H9 (cell line): ENCODE measurements at regions not wholly inside any gene's neighbourhood (a gene's known extent, or its start where the extent isn't known, plus 50 kb on each side); places are given as distances from the start of the nearest gene placed in this dataset.

Experiments
- DNase-seq: peaks from one replicate; pipeline ENCODE4 v3.0.0-alpha.2; 2017
- H2AFZ ChIP-seq: one replicate; pipeline ENCODE4 v1.6.1; 2013; ENCODE audit warnings: mild to moderate bottlenecking, low read length, control low read depth, moderate library complexity
- H2AK5ac ChIP-seq: 2 replicates; pipeline ENCODE4 v1.6.1; 2013; ENCODE audit warnings: low read length, control low read depth, mixed read lengths; ENCODE audit not compliant: insufficient read length
- H2BK120ac ChIP-seq: one replicate; pipeline ENCODE4 v1.6.1; 2013; ENCODE audit warnings: low read depth, mild to moderate bottlenecking, low read length, control low read depth, inconsistent platforms; ENCODE audit not compliant: poor library complexity, severe bottlenecking
- H2BK12ac ChIP-seq: 2 replicates; pipeline ENCODE4 v1.6.1; 2013; ENCODE audit warnings: low read length, control low read depth, mixed read lengths, low read depth; ENCODE audit not compliant: insufficient read length
- H2BK15ac ChIP-seq: 2 replicates; pipeline ENCODE4 v1.6.1; 2013; ENCODE audit warnings: low read depth, low read length, control low read depth
- H2BK20ac ChIP-seq: one replicate; pipeline ENCODE4 v1.6.1; 2013; ENCODE audit warnings: low read depth, mild to moderate bottlenecking, low read length, control low read depth, inconsistent platforms; ENCODE audit not compliant: poor library complexity, severe bottlenecking
- H2BK5ac ChIP-seq: 2 replicates; pipeline ENCODE4 v1.6.1; 2013; ENCODE audit warnings: low read length, control low read depth, mixed read lengths; ENCODE audit not compliant: insufficient read length
- H3K14ac ChIP-seq: 2 replicates; pipeline ENCODE4 v1.6.1; 2013; ENCODE audit warnings: low read length, control low read depth; ENCODE audit not compliant: insufficient read depth
- H3K18ac ChIP-seq: 2 replicates; pipeline ENCODE4 v1.6.1; 2013; ENCODE audit warnings: low read depth, mild to moderate bottlenecking, mixed read lengths, low read length, control low read depth; ENCODE audit not compliant: insufficient read length
- H3K23ac ChIP-seq: 2 replicates; pipeline ENCODE4 v1.6.1; 2013; ENCODE audit warnings: low read length, control low read depth, mixed read lengths, low read depth; ENCODE audit not compliant: insufficient read length
- H3K23me2 ChIP-seq: 2 replicates; pipeline ENCODE4 v1.6.1; 2013; ENCODE audit warnings: low read depth, mild to moderate bottlenecking, mixed read lengths, low read length, control low read depth; ENCODE audit not compliant: insufficient read length, poor library complexity, severe bottlenecking
- H3K27ac ChIP-seq: 2 replicates; pipeline ENCODE4 v1.5.1; 2013; ENCODE audit warnings: low read length, control low read depth, mixed read lengths, low read depth; ENCODE audit not compliant: insufficient read length
- H3K27me3 ChIP-seq: 2 replicates; pipeline ENCODE4 v1.6.1; 2013; ENCODE audit warnings: low read length, control low read depth, inconsistent platforms; ENCODE audit not compliant: insufficient read depth
- H3K4ac ChIP-seq: 2 replicates; pipeline ENCODE4 v1.6.1; 2013; ENCODE audit warnings: low read depth, mild to moderate bottlenecking, control low read depth, inconsistent platforms, low read length, moderate library complexity
- H3K4me1 ChIP-seq: 2 replicates; pipeline ENCODE4 v1.6.1; 2013; ENCODE audit warnings: low read length, control low read depth, inconsistent platforms; ENCODE audit not compliant: insufficient read depth
- H3K4me2 ChIP-seq: 2 replicates; pipeline ENCODE4 v1.6.1; 2013; ENCODE audit warnings: low read length, control low read depth, mixed read lengths; ENCODE audit not compliant: insufficient read length, insufficient read depth
- H3K56ac ChIP-seq: 2 replicates; pipeline ENCODE4 v1.6.1; 2013; ENCODE audit warnings: low read depth, mild to moderate bottlenecking, mixed read lengths, low read length, control low read depth; ENCODE audit not compliant: insufficient read length
- H3K79me1 ChIP-seq: 2 replicates; pipeline ENCODE4 v1.6.1; 2013; ENCODE audit warnings: low read depth, mild to moderate bottlenecking, moderate library complexity, low read length, control low read depth, inconsistent platforms; ENCODE audit not compliant: insufficient read depth, poor library complexity, severe bottlenecking
- H3K79me2 ChIP-seq: 2 replicates; pipeline ENCODE4 v1.6.1; 2013; ENCODE audit warnings: low read length, control low read depth, inconsistent platforms; ENCODE audit not compliant: insufficient read depth
- H3K9ac ChIP-seq: 2 replicates; pipeline ENCODE4 v1.6.1; 2013; ENCODE audit warnings: low read length, control low read depth, mixed read lengths; ENCODE audit not compliant: insufficient read length; ENCODE audit errors: extremely low read depth
- H3K9me3 ChIP-seq: one replicate; pipeline ENCODE4 v1.6.1; 2013; ENCODE audit warnings: low read depth, low read length, inconsistent platforms; ENCODE audit not compliant: control insufficient read depth
- H3T11ph ChIP-seq: one replicate; pipeline ENCODE4 v1.6.1; 2013; ENCODE audit warnings: mild to moderate bottlenecking, low read length, control low read depth, inconsistent platforms
- H4K20me1 ChIP-seq: one replicate; pipeline ENCODE4 v1.6.1; 2013; ENCODE audit not compliant: control insufficient read depth, insufficient read length, insufficient read depth
- H4K5ac ChIP-seq: 2 replicates; pipeline ENCODE4 v1.6.1; 2013; ENCODE audit warnings: low read depth, mild to moderate bottlenecking, mixed read lengths, low read length, control low read depth; ENCODE audit not compliant: insufficient read length
- H4K8ac ChIP-seq: replicated peaks from 2 replicates; pipeline ENCODE4 v1.6.1; 2013; ENCODE audit warnings: low read length, control low read depth, mixed read lengths, low read depth; ENCODE audit not compliant: insufficient read length
- H4K91ac ChIP-seq: 2 replicates; pipeline ENCODE4 v1.6.1; 2013; ENCODE audit warnings: low read depth, mild to moderate bottlenecking, moderate library complexity, mixed read lengths, low read length, control low read depth; ENCODE audit not compliant: insufficient read length
- H3K27ac Mint-ChIP-seq, 3 experiments: 2 replicates in 2 of 3; 3 replicates in 1 of 3; pipeline ENCODE4 v1.8.0; 2020 to 2021; ENCODE audit warnings: mixed read lengths in 3 of 3, mild to moderate bottlenecking in 1 of 3, moderate library complexity in 1 of 3
- H3K27me3 Mint-ChIP-seq: 2 replicates; pipeline ENCODE4 v1.8.0; 2021; ENCODE audit warnings: low read depth, mild to moderate bottlenecking, moderate library complexity, mixed read lengths
- H3K36me3 Mint-ChIP-seq, 3 experiments: 2 replicates in 2 of 3; 3 replicates in 1 of 3; pipeline ENCODE4 v1.8.0; 2020 to 2021; ENCODE audit warnings: low read depth in 3 of 3, mixed read lengths in 3 of 3; ENCODE audit not compliant: insufficient read depth in 1 of 3
- H3K4me1 Mint-ChIP-seq, 2 experiments: 2 replicates each; pipeline ENCODE4 v1.8.0; 2020; ENCODE audit warnings: mixed read lengths in 2 of 2
- H3K4me3 Mint-ChIP-seq, 2 experiments: 2 replicates in 1 of 2; 3 replicates in 1 of 2; pipeline ENCODE4 v1.8.0; 2020 to 2021; ENCODE audit warnings: mild to moderate bottlenecking in 2 of 2, mixed read lengths in 2 of 2, moderate library complexity in 1 of 2
- H3K9me3 Mint-ChIP-seq, 2 experiments: 2 replicates in 1 of 2; 3 replicates in 1 of 2; pipeline ENCODE4 v1.8.0; 2020; ENCODE audit warnings: mild to moderate bottlenecking in 2 of 2, mixed read lengths in 2 of 2, moderate library complexity in 1 of 2
- WGBS: extraction: QIAGEN DNeasy Blood & Tissue Kit; methylation state at CpG from one replicate; pipeline ENCODE4 v1.1.7; 2013; ENCODE audit warnings: missing lambda C conversion rate, low lambda C conversion rate, mixed read lengths; ENCODE audit not compliant: insufficient read length; ENCODE audit errors: extremely low coverage; 5-methylcytosine and 5-hydroxymethylcytosine counted together
- TF ChIP-seq, protein P1 (sequence below): fragments of 200-600 bp; sonication (generic); conservative IDR thresholded peaks from 3 replicates; pipeline ENCODE4 v1.8.0; 2021; ENCODE audit warnings: antibody characterized with exemption, mild to moderate bottlenecking

DNA sequence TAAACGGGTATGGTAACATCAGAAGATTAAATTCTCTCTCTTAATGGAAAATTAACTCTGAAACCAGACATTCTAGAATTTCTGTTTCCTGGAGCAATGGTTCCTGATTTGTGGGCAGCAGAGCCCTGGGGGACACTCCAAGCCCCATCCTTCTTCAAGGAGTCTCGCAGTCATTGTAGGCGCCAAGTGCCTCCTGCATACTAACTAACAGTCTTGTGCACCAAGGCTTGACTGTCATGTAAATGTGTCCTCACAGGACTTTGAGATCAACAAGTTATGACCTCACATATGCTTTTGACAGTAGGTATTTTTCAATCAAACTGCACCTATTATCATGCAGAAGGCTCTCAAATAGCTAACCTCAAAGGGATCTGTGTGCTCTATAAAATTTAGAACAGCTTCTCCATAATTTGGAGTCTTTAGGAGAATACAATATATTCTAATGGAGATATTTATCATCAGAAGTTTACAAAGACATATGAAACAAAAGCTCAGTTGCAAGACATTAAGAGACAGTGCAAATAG lies 52.1 kb upstream of the COPS8 start:
- Mint-ChIP-seq H3K4me1 (peaks cover 4 to 6% of the 10 kb centered on the region in 2 experiments; a peak in 2 of 4 replicates), H3K36me3 (no peaks in the 10 kb centered on the region; a peak in 2 of 7 replicates), H3K9me3 (peaks cover 0 to 2% of the 10 kb centered on the region in 2 experiments; a peak in 1 of 5 replicates), H3K4me3 (no peak overlapping the region), H3K27ac (no peak overlapping the region), H3K27me3 (peaks cover 3% of the 10 kb centered on the region)
- H3K79me2 ChIP-seq, result no peaks in the 10 kb centered on the region
- no peak overlapping the region for H2BK120ac ChIP-seq
- no peak overlapping the region for H3K14ac ChIP-seq
- H3K23ac ChIP-seq, result no peak overlapping the region
- no peaks in the 10 kb centered on the region for H3K27me3 ChIP-seq
- H3T11ph ChIP-seq, result no peak overlapping the region
- H4K20me1 ChIP-seq, result no peaks in the 10 kb centered on the region
- H3K79me1 ChIP-seq, result no peaks in the 10 kb centered on the region
- no peak overlapping the region for H4K5ac ChIP-seq
- no peak overlapping the region for H4K8ac ChIP-seq
- TF ChIP-seq, protein P1, sequence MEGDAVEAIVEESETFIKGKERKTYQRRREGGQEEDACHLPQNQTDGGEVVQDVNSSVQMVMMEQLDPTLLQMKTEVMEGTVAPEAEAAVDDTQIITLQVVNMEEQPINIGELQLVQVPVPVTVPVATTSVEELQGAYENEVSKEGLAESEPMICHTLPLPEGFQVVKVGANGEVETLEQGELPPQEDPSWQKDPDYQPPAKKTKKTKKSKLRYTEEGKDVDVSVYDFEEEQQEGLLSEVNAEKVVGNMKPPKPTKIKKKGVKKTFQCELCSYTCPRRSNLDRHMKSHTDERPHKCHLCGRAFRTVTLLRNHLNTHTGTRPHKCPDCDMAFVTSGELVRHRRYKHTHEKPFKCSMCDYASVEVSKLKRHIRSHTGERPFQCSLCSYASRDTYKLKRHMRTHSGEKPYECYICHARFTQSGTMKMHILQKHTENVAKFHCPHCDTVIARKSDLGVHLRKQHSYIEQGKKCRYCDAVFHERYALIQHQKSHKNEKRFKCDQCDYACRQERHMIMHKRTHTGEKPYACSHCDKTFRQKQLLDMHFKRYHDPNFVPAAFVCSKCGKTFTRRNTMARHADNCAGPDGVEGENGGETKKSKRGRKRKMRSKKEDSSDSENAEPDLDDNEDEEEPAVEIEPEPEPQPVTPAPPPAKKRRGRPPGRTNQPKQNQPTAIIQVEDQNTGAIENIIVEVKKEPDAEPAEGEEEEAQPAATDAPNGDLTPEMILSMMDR, result no peak
- no peak overlapping the region for H2AK5ac ChIP-seq
- no CpG with 5 or more reads among the region's 3 CpGs for WGBS
- no peak overlapping the region for H3K9ac ChIP-seq
- H3K4me2 ChIP-seq, result no peak overlapping the region
- H3K27ac ChIP-seq, result no peak overlapping the region
- H3K4me1 ChIP-seq, result no peaks in the 10 kb centered on the region
- no peak overlapping the region for H2AFZ ChIP-seq
- H3K23me2 ChIP-seq, result no peaks in the 10 kb centered on the region
- H2BK12ac ChIP-seq, result no peak overlapping the region
- no peak overlapping the region for H2BK20ac ChIP-seq
- H3K56ac ChIP-seq, result no peak overlapping the region
- H3K18ac ChIP-seq, result no peak overlapping the region
- no peak overlapping the region for H4K91ac ChIP-seq
- no peak overlapping the region for H3K4ac ChIP-seq
- no peak overlapping the region for H2BK5ac ChIP-seq
- H3K9me3 ChIP-seq, result no peaks in the 10 kb centered on the region
- H2BK15ac ChIP-seq, result no peak overlapping the region
- no peak for DNase-seq
